VCaP (cell line): ENCODE measurements at regions not wholly inside any gene's neighbourhood (a gene's known extent, or its start where the extent isn't known, plus 50 kb on each side); places are given as distances from the start of the nearest gene placed in this dataset.

ENCODE experiments used
- H3K27ac ChIP-seq: fragments of 450-650 bp; 2 replicates; pipeline ENCODE4 v1.5.1; 2017
- TF ChIP-seq, protein P1 (sequence below): fragments of 450-650 bp; conservative IDR thresholded peaks from 2 replicates; pipeline ENCODE4 v1.5.1; 2017; ENCODE audit warnings: mild to moderate bottlenecking, moderate library complexity

GRCh38 chr14:65153101-65153500 is 50.8 kb upstream of the MAX start:
- TF ChIP-seq, protein P1, sequence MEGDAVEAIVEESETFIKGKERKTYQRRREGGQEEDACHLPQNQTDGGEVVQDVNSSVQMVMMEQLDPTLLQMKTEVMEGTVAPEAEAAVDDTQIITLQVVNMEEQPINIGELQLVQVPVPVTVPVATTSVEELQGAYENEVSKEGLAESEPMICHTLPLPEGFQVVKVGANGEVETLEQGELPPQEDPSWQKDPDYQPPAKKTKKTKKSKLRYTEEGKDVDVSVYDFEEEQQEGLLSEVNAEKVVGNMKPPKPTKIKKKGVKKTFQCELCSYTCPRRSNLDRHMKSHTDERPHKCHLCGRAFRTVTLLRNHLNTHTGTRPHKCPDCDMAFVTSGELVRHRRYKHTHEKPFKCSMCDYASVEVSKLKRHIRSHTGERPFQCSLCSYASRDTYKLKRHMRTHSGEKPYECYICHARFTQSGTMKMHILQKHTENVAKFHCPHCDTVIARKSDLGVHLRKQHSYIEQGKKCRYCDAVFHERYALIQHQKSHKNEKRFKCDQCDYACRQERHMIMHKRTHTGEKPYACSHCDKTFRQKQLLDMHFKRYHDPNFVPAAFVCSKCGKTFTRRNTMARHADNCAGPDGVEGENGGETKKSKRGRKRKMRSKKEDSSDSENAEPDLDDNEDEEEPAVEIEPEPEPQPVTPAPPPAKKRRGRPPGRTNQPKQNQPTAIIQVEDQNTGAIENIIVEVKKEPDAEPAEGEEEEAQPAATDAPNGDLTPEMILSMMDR, result no peak
- H3K27ac ChIP-seq, result no peak overlapping the region

GRCh38 chr14:65156568-65157366 is 54.5 kb upstream of the MAX start:
- H3K27ac ChIP-seq, result no peak overlapping the region

GRCh38 chr14:65159281-65160062 is 57.2 kb upstream of the MAX start:
- TF ChIP-seq, protein P1, result no peak
- no peak overlapping the region for H3K27ac ChIP-seq

More at GRCh38 chr14:65156568-65157366, 54.5 kb upstream of the MAX start:
- TF ChIP-seq, protein P1, result no peak

DNA sequence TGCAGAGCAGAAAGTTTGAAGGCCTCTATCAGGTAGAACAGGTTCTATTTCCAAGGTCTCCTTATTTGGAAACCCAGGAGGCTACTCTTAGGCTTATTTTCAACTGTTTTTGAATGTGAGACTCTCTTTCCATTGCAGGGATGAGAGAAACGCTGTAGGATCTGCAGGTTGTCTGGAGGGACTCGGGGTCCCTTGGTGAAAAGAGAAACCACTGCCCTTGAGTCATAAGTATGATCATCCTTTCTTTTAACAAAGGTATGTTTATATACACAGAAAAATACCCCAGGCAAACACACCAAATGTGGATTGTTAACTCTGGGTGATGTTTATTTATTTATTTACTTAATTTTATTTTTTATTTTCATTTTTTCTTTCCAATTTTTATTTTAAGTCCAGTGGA is 57.8 kb upstream of the MAX start:
- no peak overlapping the region for H3K27ac ChIP-seq
- TF ChIP-seq, protein P1, result no peak

GRCh38 chr14:65162031-65162430 is 59.7 kb upstream of the MAX start:
- H3K27ac ChIP-seq, result no peak overlapping the region

DNA sequence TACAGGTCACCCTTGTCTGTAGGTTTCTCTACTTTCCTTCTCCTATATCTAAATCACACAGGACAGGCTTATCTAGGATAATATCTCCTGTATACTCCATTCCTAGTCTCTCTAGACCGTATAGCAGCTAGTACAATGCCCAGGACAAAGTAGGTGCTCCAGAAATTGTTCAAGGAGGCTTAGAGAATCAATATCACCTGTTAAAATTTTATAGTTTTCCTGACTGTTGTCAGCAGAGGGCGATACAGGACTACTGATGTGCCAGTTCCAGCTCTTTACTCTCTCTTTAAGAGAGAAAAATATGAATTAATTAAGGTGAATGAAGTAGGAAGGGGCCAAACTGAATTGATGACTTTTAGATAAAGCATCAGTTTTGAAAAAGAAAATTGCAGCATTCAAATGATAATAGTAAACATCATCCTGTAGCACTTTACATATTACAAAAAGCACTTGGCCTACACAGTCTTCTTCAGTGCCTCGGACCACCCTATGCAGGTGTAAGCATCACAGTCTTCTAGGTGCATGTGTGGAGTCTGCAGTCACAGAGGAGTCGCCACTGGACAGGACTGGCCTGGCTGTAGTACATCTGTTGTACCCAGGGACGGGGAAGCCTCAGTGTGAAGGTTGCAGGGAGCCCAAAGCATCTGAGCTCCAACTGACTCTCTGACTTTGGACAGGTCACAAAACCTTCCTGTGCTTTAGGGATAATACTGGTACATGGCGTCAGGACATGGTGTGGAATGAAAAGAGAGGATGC is 61.9 kb upstream of the MAX start:
- H3K27ac ChIP-seq, result no peak overlapping the region
- TF ChIP-seq, protein P1, result peak; percentile 76

More at GRCh38 chr14:65162031-65162430, 59.7 kb upstream of the MAX start:
- TF ChIP-seq, protein P1, result no peak

- TF ChIP-seq, protein P1, result no peak
- no peak overlapping the region for H3K27ac ChIP-seq
Measured at GRCh38 chr14:65164825-65165135, 62.5 kb upstream of the MAX start.
